Mesothelial cell of epicardium (in vitro differentiated cells): ENCODE measurements at regions not wholly inside any gene's neighbourhood (a gene's known extent, or its start where the extent isn't known, plus 50 kb on each side); places are given as distances from the start of the nearest gene placed in this dataset.
A peak's percentile ranks its signal among the peaks of the same experiment; 100 is the strongest.

Experiments used
- DNase-seq, 2 experiments: peaks; one replicate each; pipeline ENCODE4 v3.0.0; 2021; ENCODE audit warnings: low spot score in 2 of 2; ENCODE audit not compliant: unreplicated experiment in 2 of 2
- H3K27ac Mint-ChIP-seq: 2 replicates; pipeline ENCODE4 v1.8.0; 2021; ENCODE audit warnings: mixed read lengths
- H3K27me3 Mint-ChIP-seq: 2 replicates; pipeline ENCODE4 v1.8.0; 2021; ENCODE audit warnings: low read depth, mixed read lengths
- H3K36me3 Mint-ChIP-seq: 2 replicates; pipeline ENCODE4 v1.8.0; 2021; ENCODE audit warnings: mixed read lengths
- H3K4me1 Mint-ChIP-seq: 2 replicates; pipeline ENCODE4 v1.8.0; 2021; ENCODE audit warnings: mixed read lengths
- H3K4me3 Mint-ChIP-seq: 2 replicates; pipeline ENCODE4 v1.8.0; 2021; ENCODE audit warnings: mild to moderate bottlenecking, moderate library complexity, mixed read lengths
- H3K9me3 Mint-ChIP-seq: 2 replicates; pipeline ENCODE4 v1.8.0; 2021; ENCODE audit warnings: mixed read lengths
- CTCF ChIP-seq: fragments of 200-600 bp; sonication (generic); IDR thresholded peaks from one replicate; pipeline ENCODE4 v1.5.0; 2021; ENCODE audit warnings: antibody characterized with exemption; ENCODE audit not compliant: unreplicated experiment

GRCh38 chr1:201689647-201690046 is 139.3 kb upstream of the IPO9 start:
- no peaks in the 10 kb centered on the region for H3K9me3 Mint-ChIP-seq
- no peaks in the 10 kb centered on the region for H3K36me3 Mint-ChIP-seq

GRCh38 chr1:201690528-201690927 is 138.4 kb upstream of the IPO9 start:
- no peaks in the 10 kb centered on the region for H3K27me3 Mint-ChIP-seq
- DNase-seq: no peak
- peaks cover 20% of the 10 kb centered on the region for H3K4me1 Mint-ChIP-seq
- no peaks in the 10 kb centered on the region for H3K9me3 Mint-ChIP-seq
- no peak overlapping the region for H3K4me3 Mint-ChIP-seq
- no peak overlapping the region for H3K27ac Mint-ChIP-seq
- no peak for TF ChIP-seq CTCF
- H3K36me3 Mint-ChIP-seq: no peaks in the 10 kb centered on the region

More at GRCh38 chr1:201689647-201690046, 139.3 kb upstream of the IPO9 start:
- Mint-ChIP-seq H3K27ac (no peak overlapping the region), H3K27me3 (no peaks in the 10 kb centered on the region), H3K4me3 (no peak overlapping the region), H3K4me1 (peaks cover 17% of the 10 kb centered on the region)
- TF ChIP-seq CTCF: no peak
- DNase-seq: no peak

- Mint-ChIP-seq H3K27me3 (no peaks in the 10 kb centered on the region), H3K4me3 (no peak overlapping the region), H3K9me3 (no peaks in the 10 kb centered on the region), H3K36me3 (no peaks in the 10 kb centered on the region), H3K27ac (no peak overlapping the region), H3K4me1 (peaks cover 26% of the 10 kb centered on the region)
- DNase-seq: no peak
- no peak for TF ChIP-seq CTCF
Measured at GRCh38 chr1:201691716-201692554, 137.0 kb upstream of the IPO9 start.

GRCh38 chr1:201692555-201693394 is 136.2 kb upstream of the IPO9 start:
- no peak overlapping the region for H3K27ac Mint-ChIP-seq
- H3K27me3 Mint-ChIP-seq: no peaks in the 10 kb centered on the region
- H3K4me3 Mint-ChIP-seq: no peak overlapping the region
- H3K9me3 Mint-ChIP-seq: no peaks in the 10 kb centered on the region
- no peaks in the 10 kb centered on the region for H3K36me3 Mint-ChIP-seq
- no peak for DNase-seq
- peaks cover 27% of the 10 kb centered on the region for H3K4me1 Mint-ChIP-seq
- no peak for TF ChIP-seq CTCF

GRCh38 chr1:201693890-201694607 is 134.9 kb upstream of the IPO9 start:
- TF ChIP-seq CTCF: no peak
- Mint-ChIP-seq H3K4me3 (no peak overlapping the region), H3K4me1 (peaks cover 27% of the 10 kb centered on the region), H3K9me3 (no peaks in the 10 kb centered on the region), H3K27me3 (no peaks in the 10 kb centered on the region), H3K36me3 (no peaks in the 10 kb centered on the region), H3K27ac (peak overlapping the region; percentile 51)
- no peak for DNase-seq
